ENCODE measurements at regions not wholly inside any gene's neighbourhood (a gene's known extent, or its start where the extent isn't known, plus 50 kb on each side); places are given as distances from the start of the nearest gene placed in this dataset.
"Not testable (repeated sequence)": the region's sequence is repeated elsewhere in the genome, so short reads cannot be mapped to it uniquely, and the experiment has no call there.

GRCh38 chr15:30761365-30761764 lies 135.4 kb downstream of the ARHGAP11B start:
- DNase-seq = not testable (repeated sequence)

GRCh38 chr15:30769390-30770124 lies 134.2 kb upstream of the FAN1 start:
- DNase-seq = peak; percentile 17

GRCh38 chr15:30770759-30771158 lies 133.0 kb upstream of the FAN1 start:
- DNase-seq = no peak

- no peak for DNase-seq
These were observed 120.7 kb upstream of the FAN1 start for GRCh38 chr15:30783019-30783418.

GRCh38 chr15:30788595-30788994 lies 115.1 kb upstream of the FAN1 start:
- no peak for DNase-seq

- DNase-seq = peak; percentile 22
These were observed 112.2 kb upstream of the FAN1 start for GRCh38 chr15:30791239-30792175.

- DNase-seq = not testable (repeated sequence)
These were observed 110.9 kb upstream of the FAN1 start for GRCh38 chr15:30792843-30793242.

GRCh38 chr15:30794388-30794787 lies 109.3 kb upstream of the FAN1 start:
- DNase-seq = no peak

GRCh38 chr15:30799565-30799964 lies 104.2 kb upstream of the FAN1 start:
- not testable (repeated sequence) for DNase-seq

GRCh38 chr15:30801140-30801895 lies 102.4 kb upstream of the FAN1 start:
- not testable (repeated sequence) for DNase-seq

GRCh38 chr15:30802001-30802400 lies 101.7 kb upstream of the FAN1 start:
- DNase-seq = not testable (repeated sequence)

- DNase-seq = not testable (repeated sequence)
These were observed 100.0 kb upstream of the FAN1 start for GRCh38 chr15:30803703-30804102.

- DNase-seq = no peak
These were observed 87.3 kb upstream of the FAN1 start for GRCh38 chr15:30816430-30816829.

GRCh38 chr15:30823068-30823813 lies 80.5 kb upstream of the FAN1 start:
- peak; percentile 11 for DNase-seq

GRCh38 chr15:30824518-30825195 lies 79.1 kb upstream of the FAN1 start:
- DNase-seq = no peak

- no peak for DNase-seq
These were observed 76.0 kb upstream of the FAN1 start for GRCh38 chr15:30827625-30828303.

GRCh38 chr15:30828304-30828639 lies 75.4 kb upstream of the FAN1 start:
- DNase-seq = peak; percentile 12

- DNase-seq = no peak
These were observed 72.8 kb upstream of the FAN1 start for GRCh38 chr15:30830961-30831360.

- not testable (repeated sequence) for DNase-seq
These were observed 70.3 kb upstream of the FAN1 start for GRCh38 chr15:30833379-30833778.

GRCh38 chr15:30841639-30842038 lies 62.1 kb upstream of the FAN1 start:
- not testable (repeated sequence) for DNase-seq

- not testable (repeated sequence) for DNase-seq
These were observed 60.8 kb upstream of the FAN1 start for GRCh38 chr15:30842798-30843472.
